K562 (cell line): ENCODE measurements at regions not wholly inside any gene's neighbourhood (a gene's known extent, or its start where the extent isn't known, plus 50 kb on each side); places are given as distances from the start of the nearest gene placed in this dataset.

ENCODE experiments used
- CTCFL ChIP-seq: IDR thresholded peaks from 2 replicates; pipeline ENCODE4 v1.6.1; 2011; ENCODE audit warnings: borderline replicate concordance, low read depth, mild to moderate bottlenecking, moderate library complexity, low read length; ENCODE audit not compliant: insufficient read depth, poor library complexity, severe bottlenecking
- E2F3 ChIP-seq: fragments of 250-450 bp; sonication (Bioruptor Pico); IDR thresholded peaks from 2 replicates; pipeline ENCODE4 v1.4.0; 2020; ENCODE audit warnings: mild to moderate bottlenecking
- ERF ChIP-seq: fragments of 450-650 bp; formaldehyde crosslinking; IDR thresholded peaks from 2 replicates; pipeline ENCODE4 v1.4.0; 2020; ENCODE audit warnings: mild to moderate bottlenecking, mixed read lengths
- NFIX ChIP-seq: fragments of 250-450 bp; sonication (Bioruptor Pico); IDR thresholded peaks from 2 replicates; pipeline ENCODE4 v1.4.0; 2020; ENCODE audit warnings: low read depth, mild to moderate bottlenecking, moderate library complexity
- TF ChIP-seq, protein P1 (sequence below): sonication (generic); formaldehyde crosslinking; IDR thresholded peaks from 2 replicates; pipeline ENCODE4 v1.8.1; 2023; ENCODE audit warnings: mild to moderate bottlenecking, missing genetic modification reagents
- TF ChIP-seq, protein P2 (sequence below): fragments of 250-450 bp; sonication (Bioruptor Pico); IDR thresholded peaks from 2 replicates; pipeline ENCODE4 v1.4.0; 2020; ENCODE audit warnings: mild to moderate bottlenecking, moderate library complexity

- TF ChIP-seq, protein P1, sequence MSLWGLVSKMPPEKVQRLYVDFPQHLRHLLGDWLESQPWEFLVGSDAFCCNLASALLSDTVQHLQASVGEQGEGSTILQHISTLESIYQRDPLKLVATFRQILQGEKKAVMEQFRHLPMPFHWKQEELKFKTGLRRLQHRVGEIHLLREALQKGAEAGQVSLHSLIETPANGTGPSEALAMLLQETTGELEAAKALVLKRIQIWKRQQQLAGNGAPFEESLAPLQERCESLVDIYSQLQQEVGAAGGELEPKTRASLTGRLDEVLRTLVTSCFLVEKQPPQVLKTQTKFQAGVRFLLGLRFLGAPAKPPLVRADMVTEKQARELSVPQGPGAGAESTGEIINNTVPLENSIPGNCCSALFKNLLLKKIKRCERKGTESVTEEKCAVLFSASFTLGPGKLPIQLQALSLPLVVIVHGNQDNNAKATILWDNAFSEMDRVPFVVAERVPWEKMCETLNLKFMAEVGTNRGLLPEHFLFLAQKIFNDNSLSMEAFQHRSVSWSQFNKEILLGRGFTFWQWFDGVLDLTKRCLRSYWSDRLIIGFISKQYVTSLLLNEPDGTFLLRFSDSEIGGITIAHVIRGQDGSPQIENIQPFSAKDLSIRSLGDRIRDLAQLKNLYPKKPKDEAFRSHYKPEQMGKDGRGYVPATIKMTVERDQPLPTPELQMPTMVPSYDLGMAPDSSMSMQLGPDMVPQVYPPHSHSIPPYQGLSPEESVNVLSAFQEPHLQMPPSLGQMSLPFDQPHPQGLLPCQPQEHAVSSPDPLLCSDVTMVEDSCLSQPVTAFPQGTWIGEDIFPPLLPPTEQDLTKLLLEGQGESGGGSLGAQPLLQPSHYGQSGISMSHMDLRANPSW (CRISPR knock-in tag), result no peak
- TF ChIP-seq NFIX (CRISPR knock-in tag) (no peak), ERF (no peak), E2F3 (CRISPR knock-in tag) (no peak), CTCFL (no peak)
- TF ChIP-seq, protein P2, sequence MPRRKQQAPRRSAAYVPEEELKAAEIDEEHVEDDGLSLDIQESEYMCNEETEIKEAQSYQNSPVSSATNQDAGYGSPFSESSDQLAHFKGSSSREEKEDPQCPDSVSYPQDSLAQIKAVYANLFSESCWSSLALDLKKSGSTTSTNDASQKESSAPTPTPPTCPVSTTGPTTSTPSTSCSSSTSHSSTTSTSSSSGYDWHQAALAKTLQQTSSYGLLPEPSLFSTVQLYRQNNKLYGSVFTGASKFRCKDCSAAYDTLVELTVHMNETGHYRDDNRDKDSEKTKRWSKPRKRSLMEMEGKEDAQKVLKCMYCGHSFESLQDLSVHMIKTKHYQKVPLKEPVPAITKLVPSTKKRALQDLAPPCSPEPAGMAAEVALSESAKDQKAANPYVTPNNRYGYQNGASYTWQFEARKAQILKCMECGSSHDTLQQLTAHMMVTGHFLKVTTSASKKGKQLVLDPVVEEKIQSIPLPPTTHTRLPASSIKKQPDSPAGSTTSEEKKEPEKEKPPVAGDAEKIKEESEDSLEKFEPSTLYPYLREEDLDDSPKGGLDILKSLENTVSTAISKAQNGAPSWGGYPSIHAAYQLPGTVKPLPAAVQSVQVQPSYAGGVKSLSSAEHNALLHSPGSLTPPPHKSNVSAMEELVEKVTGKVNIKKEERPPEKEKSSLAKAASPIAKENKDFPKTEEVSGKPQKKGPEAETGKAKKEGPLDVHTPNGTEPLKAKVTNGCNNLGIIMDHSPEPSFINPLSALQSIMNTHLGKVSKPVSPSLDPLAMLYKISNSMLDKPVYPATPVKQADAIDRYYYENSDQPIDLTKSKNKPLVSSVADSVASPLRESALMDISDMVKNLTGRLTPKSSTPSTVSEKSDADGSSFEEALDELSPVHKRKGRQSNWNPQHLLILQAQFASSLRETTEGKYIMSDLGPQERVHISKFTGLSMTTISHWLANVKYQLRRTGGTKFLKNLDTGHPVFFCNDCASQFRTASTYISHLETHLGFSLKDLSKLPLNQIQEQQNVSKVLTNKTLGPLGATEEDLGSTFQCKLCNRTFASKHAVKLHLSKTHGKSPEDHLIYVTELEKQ (CRISPR knock-in tag), result no peak
Observed at GRCh38 chr13:47027780-47028437, 131.1 kb upstream of the HTR2A start (continued).
